HUES48 (cell line): ENCODE measurements at regions not wholly inside any gene's neighbourhood (a gene's known extent, or its start where the extent isn't known, plus 50 kb on each side); places are given as distances from the start of the nearest gene placed in this dataset.

Experiments
- H3K27ac ChIP-seq: one replicate; pipeline ENCODE4 v1.7.0; 2013; ENCODE audit warnings: low read depth, low read length, inconsistent platforms
- H3K27me3 ChIP-seq: 2 replicates; pipeline ENCODE4 v1.6.1; 2013; ENCODE audit warnings: mild to moderate bottlenecking, low read length; ENCODE audit not compliant: control insufficient read depth, insufficient read depth
- H3K36me3 ChIP-seq: 2 replicates; pipeline ENCODE4 v1.6.1; 2013; ENCODE audit warnings: low read length; ENCODE audit not compliant: control insufficient read depth, insufficient read depth
- H3K4me1 ChIP-seq: 2 replicates; pipeline ENCODE4 v1.6.1; 2013; ENCODE audit warnings: mild to moderate bottlenecking, low read length; ENCODE audit not compliant: control insufficient read depth, insufficient read depth
- H3K4me3 ChIP-seq: 2 replicates; pipeline ENCODE4 v1.5.1; 2013; ENCODE audit warnings: mild to moderate bottlenecking, low read depth, low read length
- H3K9ac ChIP-seq: 2 replicates; pipeline ENCODE4 v1.6.1; 2013; ENCODE audit warnings: mild to moderate bottlenecking, low read depth, low read length, moderate library complexity
- H3K9me3 ChIP-seq: 2 replicates; pipeline ENCODE4 v1.6.1; 2013; ENCODE audit warnings: low read length; ENCODE audit not compliant: control insufficient read depth, insufficient read depth

- Histone ChIP-seq H3K36me3 (no peaks in the 10 kb centered on the region), H3K9me3 (no peaks in the 10 kb centered on the region), H3K9ac (no peak overlapping the region), H3K27me3 (no peaks in the 10 kb centered on the region), H3K27ac (no peak overlapping the region), H3K4me1 (peaks cover 43% of the 10 kb centered on the region), H3K4me3 (no peak overlapping the region)
Observed at GRCh38 chr7:109125001-109125400, 555.3 kb downstream of the DNAJB9 start.

- Histone ChIP-seq H3K36me3 (no peaks in the 10 kb centered on the region), H3K4me3 (no peak overlapping the region), H3K27me3 (no peaks in the 10 kb centered on the region), H3K4me1 (peaks cover 35% of the 10 kb centered on the region), H3K27ac (peak overlapping the region; percentile 83), H3K9ac (no peak overlapping the region), H3K9me3 (no peaks in the 10 kb centered on the region)
Observed at GRCh38 chr7:109126404-109127050, 556.9 kb downstream of the DNAJB9 start.

- H3K4me1 ChIP-seq, result peaks cover 29% of the 10 kb centered on the region
- no peaks in the 10 kb centered on the region for H3K27me3 ChIP-seq
- no peaks in the 10 kb centered on the region for H3K36me3 ChIP-seq
- H3K9ac ChIP-seq, result no peak overlapping the region
- no peaks in the 10 kb centered on the region for H3K9me3 ChIP-seq
- H3K27ac ChIP-seq, result peak overlapping the region; percentile 83
- H3K4me3 ChIP-seq, result 0 out of 2 replicates have a peak overlapping the region, but pooled peaks have one; percentile 9
Observed at GRCh38 chr7:109127145-109127544, 557.5 kb downstream of the DNAJB9 start.

GRCh38 chr7:109131141-109131540 lies 561.5 kb downstream of the DNAJB9 start:
- Histone ChIP-seq H3K4me3 (no peak overlapping the region), H3K27ac (no peak overlapping the region), H3K4me1 (peaks cover 27% of the 10 kb centered on the region), H3K27me3 (no peaks in the 10 kb centered on the region), H3K9ac (no peak overlapping the region), H3K36me3 (no peaks in the 10 kb centered on the region), H3K9me3 (peaks cover 10% of the 10 kb centered on the region)

- Histone ChIP-seq H3K9me3 (peaks cover 10% of the 10 kb centered on the region), H3K36me3 (no peaks in the 10 kb centered on the region), H3K9ac (no peak overlapping the region), H3K27ac (no peak overlapping the region), H3K27me3 (no peaks in the 10 kb centered on the region), H3K4me3 (no peak overlapping the region), H3K4me1 (no peaks in the 10 kb centered on the region)
Observed at GRCh38 chr7:109136893-109137292, 567.2 kb downstream of the DNAJB9 start.

- H3K36me3 ChIP-seq, result no peaks in the 10 kb centered on the region
- no peak overlapping the region for H3K27ac ChIP-seq
- H3K9me3 ChIP-seq, result no peaks in the 10 kb centered on the region
- H3K4me1 ChIP-seq, result no peaks in the 10 kb centered on the region
- H3K4me3 ChIP-seq, result no peak overlapping the region
- H3K27me3 ChIP-seq, result no peaks in the 10 kb centered on the region
- no peak overlapping the region for H3K9ac ChIP-seq
Observed at GRCh38 chr7:109154748-109155147, 585.1 kb downstream of the DNAJB9 start.

- no peak overlapping the region for H3K9ac ChIP-seq
- H3K27me3 ChIP-seq, result no peaks in the 10 kb centered on the region
- H3K9me3 ChIP-seq, result no peaks in the 10 kb centered on the region
- no peaks in the 10 kb centered on the region for H3K4me1 ChIP-seq
- no peaks in the 10 kb centered on the region for H3K36me3 ChIP-seq
- no peak overlapping the region for H3K27ac ChIP-seq
- no peak overlapping the region for H3K4me3 ChIP-seq
Observed at GRCh38 chr7:109158246-109158645, 588.6 kb downstream of the DNAJB9 start.

- Histone ChIP-seq H3K9me3 (peaks cover 5% of the 10 kb centered on the region; the same call in 1 of the 2 replicates), H3K27me3 (no peaks in the 10 kb centered on the region), H3K4me3 (no peak overlapping the region), H3K9ac (no peak overlapping the region), H3K4me1 (no peaks in the 10 kb centered on the region), H3K36me3 (no peaks in the 10 kb centered on the region), H3K27ac (no peak overlapping the region)
Observed at GRCh38 chr7:109176661-109177060, 607.0 kb downstream of the DNAJB9 start.

GRCh38 chr7:109178342-109178741 lies 608.7 kb downstream of the DNAJB9 start:
- H3K36me3 ChIP-seq, result no peaks in the 10 kb centered on the region
- no peaks in the 10 kb centered on the region for H3K4me1 ChIP-seq
- H3K9me3 ChIP-seq, result peaks cover 8% of the 10 kb centered on the region; the same call in 1 of the 2 replicates
- H3K27ac ChIP-seq, result no peak overlapping the region
- no peak overlapping the region for H3K4me3 ChIP-seq
- no peak overlapping the region for H3K9ac ChIP-seq
- H3K27me3 ChIP-seq, result no peaks in the 10 kb centered on the region

GRCh38 chr7:109179601-109180000 lies 609.9 kb downstream of the DNAJB9 start:
- H3K4me1 ChIP-seq, result no peaks in the 10 kb centered on the region
- H3K4me3 ChIP-seq, result no peak overlapping the region
- H3K36me3 ChIP-seq, result no peaks in the 10 kb centered on the region
- no peak overlapping the region for H3K9ac ChIP-seq
- no peak overlapping the region for H3K27ac ChIP-seq
- no peaks in the 10 kb centered on the region for H3K27me3 ChIP-seq
- peaks cover 8% of the 10 kb centered on the region; the same call in 1 of the 2 replicates for H3K9me3 ChIP-seq

GRCh38 chr7:109190766-109191398 lies 621.2 kb downstream of the DNAJB9 start:
- H3K36me3 ChIP-seq, result no peaks in the 10 kb centered on the region
- no peak overlapping the region for H3K9ac ChIP-seq
- no peaks in the 10 kb centered on the region for H3K9me3 ChIP-seq
- no peak overlapping the region for H3K27ac ChIP-seq
- no peaks in the 10 kb centered on the region for H3K4me1 ChIP-seq
- no peak overlapping the region for H3K4me3 ChIP-seq
- H3K27me3 ChIP-seq, result no peaks in the 10 kb centered on the region
